ENCODE measurements at regions not wholly inside any gene's neighbourhood (a gene's known extent, or its start where the extent isn't known, plus 50 kb on each side); places are given as distances from the start of the nearest gene placed in this dataset.

GRCh38 chr3:124296406-124296805 lies 304.5 kb upstream of the ROPN1 start:
- no peak for TF ChIP-seq CTCF (conservative IDR thresholded peaks at IDR 0.05)
- TF ChIP-seq EZH2 (IDR thresholded peaks at IDR 0.05; ENCODE audit: low read depth) = no peak
